ENCODE measurements at regions not wholly inside any gene's neighbourhood (a gene's known extent, or its start where the extent isn't known, plus 50 kb on each side); places are given as distances from the start of the nearest gene placed in this dataset.

GRCh38 chr2:136207030-136207623 lies 89.2 kb upstream of the CXCR4 start:
- H3K4me2 ChIP-seq, result no peak overlapping the region
- ChIA-PET POLR2A (ENCODE audit: unreplicated experiment) (no interaction called here), CTCF (no interaction called here)
- no peak overlapping the region for H3K27ac ChIP-seq
- no peaks in the 10 kb centered on the region for H3K27me3 ChIP-seq (ENCODE audit: insufficient read depth, low read depth)
- H3K4me3 ChIP-seq, result no peak overlapping the region
- H3K36me3 ChIP-seq (ENCODE audit: low read depth), result no peaks in the 10 kb centered on the region
- no peaks in the 10 kb centered on the region for H3K9me2 ChIP-seq (ENCODE audit: insufficient read depth)
- intact Hi-C loops (cut with micrococcal nuclease; ENCODE audit: unreplicated experiment), result no loop called here
- 0 out of 2 replicates have a peak, but pooled peaks cover 6% of the 10 kb centered on the region for H3F3A ChIP-seq (ENCODE audit: insufficient read depth, low read depth)
- no peak overlapping the region for H2AFZ ChIP-seq
- H3K9me3 ChIP-seq (ENCODE audit: insufficient read depth, low read depth), result no peaks in the 10 kb centered on the region; the same call in 1 of the 2 replicates
- no TSS peak for BruUV-seq (replicated peaks)
- TF ChIP-seq EZH2 (IDR thresholded peaks at IDR 0.05; ENCODE audit: low read depth) (no peak), CTCF (conservative IDR thresholded peaks at IDR 0.05) (no peak)
- no peaks in the 10 kb centered on the region for H3K79me2 ChIP-seq (ENCODE audit: low read depth)
- H4K20me1 ChIP-seq (ENCODE audit: insufficient read depth), result no peaks in the 10 kb centered on the region
- no peak for DNase-seq
- peaks cover 14% of the 10 kb centered on the region; the same call in 1 of the 2 replicates for H3K4me1 ChIP-seq (replicated peaks; ENCODE audit: insufficient read depth)

- Histone ChIP-seq H3K9me2 (ENCODE audit: insufficient read depth) (no peaks in the 10 kb centered on the region), H3K27ac (no peak overlapping the region), H3K4me3 (no peak overlapping the region), H3K27me3 (ENCODE audit: insufficient read depth, low read depth) (no peaks in the 10 kb centered on the region), H4K20me1 (ENCODE audit: insufficient read depth) (no peaks in the 10 kb centered on the region), H2AFZ (no peak overlapping the region), H3F3A (ENCODE audit: insufficient read depth, low read depth) (0 out of 2 replicates have a peak, but pooled peaks cover 6% of the 10 kb centered on the region), H3K9me3 (ENCODE audit: insufficient read depth, low read depth) (no peaks in the 10 kb centered on the region; the same call in 1 of the 2 replicates), H3K36me3 (ENCODE audit: low read depth) (no peaks in the 10 kb centered on the region), H3K4me2 (no peak overlapping the region), H3K79me2 (ENCODE audit: low read depth) (no peaks in the 10 kb centered on the region), H3K4me1 (replicated peaks; ENCODE audit: insufficient read depth) (peaks cover 14% of the 10 kb centered on the region; the same call in 1 of the 2 replicates)
- ChIA-PET CTCF (no interaction called here), POLR2A (ENCODE audit: unreplicated experiment) (no interaction called here)
- TF ChIP-seq EZH2 (IDR thresholded peaks at IDR 0.05; ENCODE audit: low read depth) (no peak), CTCF (conservative IDR thresholded peaks at IDR 0.05) (no peak)
- BruUV-seq (replicated peaks), result no TSS peak
- intact Hi-C loops (cut with micrococcal nuclease; ENCODE audit: unreplicated experiment), result no loop called here
- no peak for DNase-seq
These were observed 88.7 kb upstream of the CXCR4 start for GRCh38 chr2:136206613-136207012.

GRCh38 chr2:136205615-136206014 lies 87.7 kb upstream of the CXCR4 start:
- H4K20me1 ChIP-seq (ENCODE audit: insufficient read depth), result no peaks in the 10 kb centered on the region
- 0 out of 2 replicates have a peak, but pooled peaks cover 6% of the 10 kb centered on the region for H3F3A ChIP-seq (ENCODE audit: insufficient read depth, low read depth)
- intact Hi-C loops (cut with micrococcal nuclease; ENCODE audit: unreplicated experiment), result no loop called here
- H3K4me2 ChIP-seq, result no peak overlapping the region
- H2AFZ ChIP-seq, result no peak overlapping the region
- TF ChIP-seq CTCF (conservative IDR thresholded peaks at IDR 0.05) (no peak), EZH2 (IDR thresholded peaks at IDR 0.05; ENCODE audit: low read depth) (no peak)
- no peak overlapping the region for H3K4me3 ChIP-seq
- no peaks in the 10 kb centered on the region for H3K9me2 ChIP-seq (ENCODE audit: insufficient read depth)
- DNase-seq, result no peak
- ChIA-PET POLR2A (ENCODE audit: unreplicated experiment) (no interaction called here), CTCF (no interaction called here)
- H3K36me3 ChIP-seq (ENCODE audit: low read depth), result no peaks in the 10 kb centered on the region
- BruUV-seq (replicated peaks), result no TSS peak
- no peaks in the 10 kb centered on the region for H3K79me2 ChIP-seq (ENCODE audit: low read depth)
- no peak overlapping the region for H3K27ac ChIP-seq
- H3K9me3 ChIP-seq (ENCODE audit: insufficient read depth, low read depth), result no peaks in the 10 kb centered on the region; the same call in 1 of the 2 replicates
- H3K4me1 ChIP-seq (replicated peaks; ENCODE audit: insufficient read depth), result peaks cover 14% of the 10 kb centered on the region; the same call in 1 of the 2 replicates
- H3K27me3 ChIP-seq (ENCODE audit: insufficient read depth, low read depth), result no peaks in the 10 kb centered on the region
